GM18858 (cell line): ENCODE measurements at regions not wholly inside any gene's neighbourhood (a gene's known extent, or its start where the extent isn't known, plus 50 kb on each side); places are given as distances from the start of the nearest gene placed in this dataset.
A peak's percentile ranks its signal among the peaks of the same experiment; 100 is the strongest.

Experiments used
- ATAC-seq: cut with Tn5 transposase; IDR thresholded peaks from one replicate; pipeline ENCODE4 v1.9.1; 2021; ENCODE audit not compliant: unreplicated experiment

DNA sequence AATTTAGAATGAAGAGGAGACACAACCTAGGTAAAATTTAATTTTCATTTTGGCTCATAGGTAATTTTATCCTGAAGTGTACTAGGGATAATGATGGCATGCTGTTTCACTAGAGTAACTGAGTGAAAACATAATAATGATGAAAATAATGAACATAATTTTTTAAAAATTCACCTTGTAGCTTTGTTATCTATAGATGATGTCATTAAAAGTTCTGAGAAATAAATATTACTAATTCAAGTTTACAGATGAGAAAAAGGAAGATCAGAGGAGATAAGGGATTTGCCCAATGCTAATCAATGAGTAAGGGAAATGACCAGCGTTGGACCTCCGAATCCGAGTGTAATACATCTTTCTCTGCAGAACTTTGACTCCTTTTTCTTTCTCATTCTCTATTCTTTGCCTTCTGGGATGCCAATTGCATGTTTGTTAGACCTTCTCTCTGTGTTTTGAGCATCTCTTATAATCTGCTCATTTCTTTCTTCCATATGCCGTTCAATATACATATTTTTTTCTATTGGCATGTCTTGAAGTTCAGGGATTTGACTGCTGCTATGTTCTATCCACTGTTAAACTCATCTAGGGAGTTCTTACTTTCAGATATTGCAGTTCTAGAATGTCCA is 186.5 kb downstream of the SNX19 start:
- ATAC-seq = no peak

DNA sequence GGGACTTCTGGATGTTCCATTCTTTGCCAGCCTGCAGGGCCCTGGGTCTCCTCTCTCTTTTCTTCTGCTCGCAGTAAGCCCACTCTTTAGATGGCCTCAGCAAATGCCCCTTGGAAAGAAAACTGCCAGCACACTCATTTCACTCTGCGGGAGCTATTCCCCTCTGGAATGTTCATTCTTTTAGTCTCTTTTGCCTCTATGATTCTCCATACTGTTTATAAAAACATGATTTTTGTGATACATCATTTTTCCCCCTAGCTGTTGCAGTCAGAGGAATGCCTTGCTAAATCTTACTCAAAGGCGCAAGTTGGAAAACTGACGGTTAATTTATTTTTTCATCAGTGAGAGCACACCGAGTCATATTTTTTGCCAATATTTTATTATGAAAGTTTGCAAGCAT is 184.9 kb downstream of the SNX19 start:
- ATAC-seq = no peak

GRCh38 chr11:130732476-130732875 is 183.8 kb downstream of the SNX19 start:
- ATAC-seq = no peak

- no peak for ATAC-seq
These were observed 179.0 kb downstream of the SNX19 start for GRCh38 chr11:130737041-130737830.

- no peak for ATAC-seq
These were observed 178.3 kb downstream of the SNX19 start for GRCh38 chr11:130737866-130738431.

GRCh38 chr11:130738611-130739010 is 177.7 kb downstream of the SNX19 start:
- ATAC-seq = no peak

- ATAC-seq = no peak
These were observed 175.5 kb downstream of the SNX19 start for GRCh38 chr11:130740819-130741218.

- ATAC-seq = no peak
These were observed 171.5 kb downstream of the SNX19 start for GRCh38 chr11:130744794-130745193.

DNA sequence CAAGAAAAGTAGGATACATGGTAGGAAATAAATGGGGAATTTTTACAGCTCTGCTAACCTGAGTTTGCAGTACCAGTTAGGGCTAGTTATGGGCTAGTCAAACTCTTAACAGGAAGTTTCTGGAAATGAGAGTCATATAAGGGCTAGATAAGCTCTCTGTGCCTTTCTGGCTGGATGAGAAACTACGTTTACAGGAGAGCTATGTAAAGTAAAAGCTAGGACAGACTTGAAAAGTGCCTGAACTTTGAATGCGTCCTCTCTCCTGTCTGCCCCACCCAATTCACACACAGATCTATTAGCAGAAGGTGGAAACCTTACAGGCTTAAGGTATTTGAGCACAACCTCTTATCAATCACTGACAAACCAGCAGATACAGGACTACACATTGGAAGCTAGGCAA is 167.1 kb downstream of the SNX19 start:
- no peak for ATAC-seq

- no peak for ATAC-seq
These were observed 155.7 kb downstream of the SNX19 start for GRCh38 chr11:130760515-130761125.

GRCh38 chr11:130761560-130762220 is 154.6 kb downstream of the SNX19 start:
- ATAC-seq = no peak

- no peak for ATAC-seq
These were observed 153.6 kb downstream of the SNX19 start for GRCh38 chr11:130762638-130763037.

DNA sequence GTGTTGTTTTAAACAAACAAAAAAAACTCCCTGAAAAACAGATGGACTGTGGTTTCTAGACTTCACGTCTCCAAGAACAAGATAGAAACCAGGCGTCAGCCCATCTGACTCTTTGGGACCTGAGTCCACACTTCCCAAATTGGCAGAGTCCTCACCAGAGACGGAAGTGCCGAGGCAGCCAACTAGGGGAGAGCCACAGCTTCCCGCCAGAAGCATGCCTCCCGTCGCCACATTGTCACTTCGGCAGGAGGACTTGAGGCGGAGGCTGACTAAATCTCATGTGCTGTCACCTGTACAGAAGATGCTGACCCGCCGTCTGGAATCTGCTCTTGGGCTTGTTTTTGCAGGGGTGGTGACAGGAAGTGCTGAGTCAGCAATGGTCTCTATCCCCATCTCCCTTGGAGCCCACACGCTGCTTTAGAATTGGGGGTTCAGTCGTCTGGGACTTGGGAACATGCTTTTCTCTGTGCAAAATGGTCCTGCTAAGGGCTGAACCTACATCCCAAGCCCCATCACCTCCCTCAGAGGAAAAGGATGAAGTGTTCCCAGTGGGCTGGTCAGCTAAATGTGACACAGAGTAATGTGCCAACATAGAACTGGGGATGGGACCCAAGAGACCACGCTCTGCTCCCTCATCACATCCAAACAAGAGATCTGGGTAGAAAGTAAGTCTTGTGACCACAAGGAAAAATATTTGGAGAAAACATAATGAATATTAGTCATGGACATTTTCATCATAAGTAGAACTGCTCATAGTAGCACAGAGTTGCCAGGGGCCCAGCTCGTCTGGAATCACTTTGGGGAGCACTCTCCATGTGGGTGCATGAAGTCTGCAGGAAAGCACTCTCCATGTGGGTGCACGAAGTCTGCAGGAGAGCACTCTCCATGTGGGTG is 152.9 kb downstream of the SNX19 start:
- ATAC-seq = no peak

GRCh38 chr11:130765406-130765805 is 150.9 kb downstream of the SNX19 start:
- no peak for ATAC-seq

DNA sequence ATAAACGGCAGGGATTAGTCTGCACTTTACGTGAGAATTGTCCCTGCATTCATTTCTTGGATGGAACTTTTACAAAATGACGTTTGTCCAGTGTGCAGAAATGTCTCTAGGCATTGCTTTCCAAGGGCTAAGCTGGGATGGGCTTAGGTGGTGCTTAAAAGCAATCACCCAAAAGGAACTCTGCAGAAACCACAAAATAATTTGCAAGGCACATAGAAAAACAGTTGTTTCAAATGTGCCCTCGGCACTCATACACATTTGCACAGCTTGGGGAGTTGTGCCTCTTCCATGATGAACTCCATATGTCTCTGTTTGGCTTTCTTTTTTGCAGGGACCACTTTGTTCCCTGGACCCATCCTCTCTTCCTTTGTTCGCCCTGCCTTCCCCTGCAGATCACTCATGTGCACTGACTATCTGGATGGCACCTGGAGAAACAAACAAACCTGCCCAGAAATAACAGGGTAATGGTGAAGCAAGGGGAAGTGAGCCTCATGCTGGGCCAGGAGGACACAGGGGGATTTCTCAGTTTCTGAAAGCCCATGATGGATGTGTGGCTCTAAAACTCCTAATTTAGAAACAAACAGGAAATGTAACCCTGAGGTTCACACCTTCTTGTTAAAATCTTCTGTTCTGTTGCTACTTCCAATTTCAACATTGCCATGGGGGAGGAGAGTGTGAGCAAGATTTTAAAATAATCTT is 150.2 kb downstream of the SNX19 start:
- peak; percentile 64 for ATAC-seq

DNA sequence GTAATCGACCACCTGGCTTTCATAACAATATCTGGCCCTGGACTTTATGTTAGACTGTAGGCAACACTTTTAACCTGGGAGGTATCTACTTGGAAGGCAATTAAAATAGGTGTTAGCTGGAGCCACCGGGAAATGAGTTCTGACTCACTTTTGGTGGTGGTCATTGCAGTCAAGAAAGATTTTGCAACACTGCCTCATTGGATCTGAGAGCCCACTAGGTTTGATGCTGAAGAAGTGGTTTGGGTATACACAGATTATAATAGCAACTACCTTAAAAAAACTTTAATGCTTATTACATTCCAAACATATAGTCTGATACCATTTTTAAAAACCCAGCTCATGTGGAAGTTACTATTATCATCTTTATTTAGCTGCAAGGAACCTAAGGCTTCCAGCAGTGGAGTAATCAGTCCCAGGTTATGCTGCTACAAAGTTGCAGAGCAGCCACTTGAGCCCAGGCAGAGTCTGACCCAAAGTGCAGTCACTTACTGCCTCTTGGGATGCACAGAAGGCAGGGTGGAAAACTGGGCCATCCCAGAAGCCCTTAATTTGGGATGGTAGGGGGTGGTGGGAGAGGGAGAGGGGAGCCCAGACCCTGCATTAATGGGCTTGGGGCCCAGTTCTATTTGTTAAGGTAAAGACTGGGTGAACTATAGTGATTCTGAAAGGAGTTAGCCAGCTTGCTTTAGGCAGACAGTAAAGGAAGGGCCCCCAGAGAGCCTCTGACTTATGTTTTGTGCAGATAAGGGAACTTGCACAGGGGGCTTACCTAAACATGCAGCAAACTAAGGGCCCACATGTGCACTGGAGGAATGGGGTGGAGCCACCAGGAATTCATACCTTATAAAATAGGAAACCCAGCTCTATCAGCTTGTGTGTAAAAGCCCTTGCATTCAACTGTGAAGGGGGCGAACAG is 149.4 kb downstream of the SNX19 start:
- ATAC-seq = no peak

GRCh38 chr11:130769782-130770535 is 146.3 kb downstream of the SNX19 start:
- ATAC-seq = no peak

GRCh38 chr11:130771708-130772107 is 144.6 kb downstream of the SNX19 start:
- ATAC-seq = no peak
